ENCODE measurements at regions not wholly inside any gene's neighbourhood (a gene's known extent, or its start where the extent isn't known, plus 50 kb on each side); places are given as distances from the start of the nearest gene placed in this dataset.
"Not testable (repeated sequence)": the region's sequence is repeated elsewhere in the genome, so short reads cannot be mapped to it uniquely, and the experiment has no call there.

GRCh38 chr21:10363321-10363720, 158.1 kb upstream of the TPTE start:
- H3K36me3 Mint-ChIP-seq; H3K4me2 ChIP-seq (replicated peaks; ENCODE audit: extremely low read depth, low read length, poor library complexity, severe bottlenecking); DNase-seq; H3K27ac ChIP-seq (ENCODE audit: low read depth in 1 of 2, low read length in 2 of 2); H3K4me3 Mint-ChIP-seq; H3K4me1 Mint-ChIP-seq; intact Hi-C loops (cut with micrococcal nuclease); H3K4me1 ChIP-seq (ENCODE audit: control insufficient read depth in 1 of 2, insufficient read depth in 2 of 2, low read length in 2 of 2); H3K36me3 ChIP-seq (replicated peaks in 1 of 2; ENCODE audit: control insufficient read depth in 1 of 2, insufficient read depth in 2 of 2, low read length in 2 of 2); H3K27me3 ChIP-seq (ENCODE audit: control insufficient read depth in 2 of 2, insufficient read depth in 2 of 2, low read length in 2 of 2); H3K4me3 ChIP-seq (replicated peaks in 1 of 3; ENCODE audit: low read depth in 2 of 3, low read length in 3 of 3); H2AFZ ChIP-seq (ENCODE audit: insufficient read depth, low read depth, low read length, poor library complexity, severe bottlenecking); H3K27me3 Mint-ChIP-seq (ENCODE audit: low read depth in 3 of 3); H4K20me1 ChIP-seq (ENCODE audit: insufficient read depth, low read length); H3K27ac Mint-ChIP-seq; H3K79me2 ChIP-seq (ENCODE audit: insufficient read depth, low read length); H3K9ac ChIP-seq (ENCODE audit: insufficient read depth, low read length, poor library complexity, severe bottlenecking): not testable (repeated sequence)
- H3K9me3 Mint-ChIP-seq: peaks cover 2 to 20% (median 16%) of the 10 kb centered on the region in 7 donors
- peaks cover 18 to 43% of the 10 kb centered on the region in 2 donors for H3K9me3 ChIP-seq (replicated peaks in 1 of 2; ENCODE audit: control insufficient read depth in 1 of 2, insufficient read depth in 1 of 2, low read length in 2 of 2)

- H3K4me1 Mint-ChIP-seq; H3K36me3 ChIP-seq (replicated peaks in 1 of 2; ENCODE audit: control insufficient read depth in 1 of 2, insufficient read depth in 2 of 2, low read length in 2 of 2); H2AFZ ChIP-seq (ENCODE audit: insufficient read depth, low read depth, low read length, poor library complexity, severe bottlenecking); H3K4me1 ChIP-seq (ENCODE audit: control insufficient read depth in 1 of 2, insufficient read depth in 2 of 2, low read length in 2 of 2); H3K4me2 ChIP-seq (replicated peaks; ENCODE audit: extremely low read depth, low read length, poor library complexity, severe bottlenecking); H4K20me1 ChIP-seq (ENCODE audit: insufficient read depth, low read length); H3K27me3 Mint-ChIP-seq (ENCODE audit: low read depth in 3 of 3); H3K9ac ChIP-seq (ENCODE audit: insufficient read depth, low read length, poor library complexity, severe bottlenecking); H3K4me3 Mint-ChIP-seq; H3K27ac ChIP-seq (ENCODE audit: low read depth in 1 of 2, low read length in 2 of 2); H3K27ac Mint-ChIP-seq; H3K36me3 Mint-ChIP-seq; H3K4me3 ChIP-seq (replicated peaks in 1 of 3; ENCODE audit: low read depth in 2 of 3, low read length in 3 of 3); DNase-seq; H3K27me3 ChIP-seq (ENCODE audit: control insufficient read depth in 2 of 2, insufficient read depth in 2 of 2, low read length in 2 of 2); intact Hi-C loops (cut with micrococcal nuclease); H3K79me2 ChIP-seq (ENCODE audit: insufficient read depth, low read length): not testable (repeated sequence)
- peaks cover 2 to 12% (median 10%) of the 10 kb centered on the region in 7 donors for H3K9me3 Mint-ChIP-seq
- H3K9me3 ChIP-seq (replicated peaks in 1 of 2; ENCODE audit: control insufficient read depth in 1 of 2, insufficient read depth in 1 of 2, low read length in 2 of 2): peaks cover 23 to 30% of the 10 kb centered on the region in 2 donors
- WGBS (ENCODE audit: insufficient coverage): 50% methylated on average over 3 of the region's 11 CpGs
Observed at GRCh38 chr21:10366210-10366609, 155.2 kb upstream of the TPTE start.

GRCh38 chr21:10367586-10367985, 153.8 kb upstream of the TPTE start:
- H2AFZ ChIP-seq (ENCODE audit: insufficient read depth, low read depth, low read length, poor library complexity, severe bottlenecking); H3K4me1 ChIP-seq (ENCODE audit: control insufficient read depth in 1 of 2, insufficient read depth in 2 of 2, low read length in 2 of 2); H4K20me1 ChIP-seq (ENCODE audit: insufficient read depth, low read length); H3K79me2 ChIP-seq (ENCODE audit: insufficient read depth, low read length); H3K9ac ChIP-seq (ENCODE audit: insufficient read depth, low read length, poor library complexity, severe bottlenecking); H3K4me1 Mint-ChIP-seq; H3K36me3 Mint-ChIP-seq; H3K27ac Mint-ChIP-seq; H3K36me3 ChIP-seq (replicated peaks in 1 of 2; ENCODE audit: control insufficient read depth in 1 of 2, insufficient read depth in 2 of 2, low read length in 2 of 2); H3K4me3 ChIP-seq (replicated peaks in 1 of 3; ENCODE audit: low read depth in 2 of 3, low read length in 3 of 3); H3K27me3 Mint-ChIP-seq (ENCODE audit: low read depth in 3 of 3); H3K27ac ChIP-seq (ENCODE audit: low read depth in 1 of 2, low read length in 2 of 2); H3K4me3 Mint-ChIP-seq; H3K27me3 ChIP-seq (ENCODE audit: control insufficient read depth in 2 of 2, insufficient read depth in 2 of 2, low read length in 2 of 2); DNase-seq; intact Hi-C loops (cut with micrococcal nuclease); H3K4me2 ChIP-seq (replicated peaks; ENCODE audit: extremely low read depth, low read length, poor library complexity, severe bottlenecking): not testable (repeated sequence)
- H3K9me3 Mint-ChIP-seq: peaks cover 0 to 20% (median 14%) of the 10 kb centered on the region in 7 donors
- H3K9me3 ChIP-seq (replicated peaks in 1 of 2; ENCODE audit: control insufficient read depth in 1 of 2, insufficient read depth in 1 of 2, low read length in 2 of 2): peaks cover 19 to 33% of the 10 kb centered on the region in 2 donors
- 62% methylated on average over 3 of the region's 8 CpGs for WGBS (ENCODE audit: insufficient coverage)

GRCh38 chr21:10368323-10368798, 153.0 kb upstream of the TPTE start:
- H3K27ac ChIP-seq (ENCODE audit: low read depth in 1 of 2, low read length in 2 of 2); H3K4me1 Mint-ChIP-seq; H3K79me2 ChIP-seq (ENCODE audit: insufficient read depth, low read length); H3K36me3 ChIP-seq (replicated peaks in 1 of 2; ENCODE audit: control insufficient read depth in 1 of 2, insufficient read depth in 2 of 2, low read length in 2 of 2); H3K36me3 Mint-ChIP-seq; H3K27me3 ChIP-seq (ENCODE audit: control insufficient read depth in 2 of 2, insufficient read depth in 2 of 2, low read length in 2 of 2); H4K20me1 ChIP-seq (ENCODE audit: insufficient read depth, low read length); H3K4me1 ChIP-seq (ENCODE audit: control insufficient read depth in 1 of 2, insufficient read depth in 2 of 2, low read length in 2 of 2); intact Hi-C loops (cut with micrococcal nuclease); H3K4me3 ChIP-seq (replicated peaks in 1 of 3; ENCODE audit: low read depth in 2 of 3, low read length in 3 of 3); H3K4me3 Mint-ChIP-seq; H2AFZ ChIP-seq (ENCODE audit: insufficient read depth, low read depth, low read length, poor library complexity, severe bottlenecking); H3K9ac ChIP-seq (ENCODE audit: insufficient read depth, low read length, poor library complexity, severe bottlenecking); H3K27me3 Mint-ChIP-seq (ENCODE audit: low read depth in 3 of 3); DNase-seq; H3K27ac Mint-ChIP-seq; H3K4me2 ChIP-seq (replicated peaks; ENCODE audit: extremely low read depth, low read length, poor library complexity, severe bottlenecking): not testable (repeated sequence)
- H3K9me3 Mint-ChIP-seq: peaks cover 2 to 20% (median 12%) of the 10 kb centered on the region in 7 donors
- H3K9me3 ChIP-seq (replicated peaks in 1 of 2; ENCODE audit: control insufficient read depth in 1 of 2, insufficient read depth in 1 of 2, low read length in 2 of 2): peaks cover 16 to 35% of the 10 kb centered on the region in 2 donors
- WGBS (ENCODE audit: insufficient coverage): 78% methylated on average over 12 of the region's 16 CpGs
